GM19035 (cell line): ENCODE measurements at regions not wholly inside any gene's neighbourhood (a gene's known extent, or its start where the extent isn't known, plus 50 kb on each side); places are given as distances from the start of the nearest gene placed in this dataset.
"Not testable (repeated sequence)": the region's sequence is repeated elsewhere in the genome, so short reads cannot be mapped to it uniquely, and the experiment has no call there.

Experiments
- ATAC-seq: cut with Tn5 transposase; IDR thresholded peaks from one replicate; pipeline ENCODE4 v1.9.1; 2021; ENCODE audit not compliant: unreplicated experiment

DNA sequence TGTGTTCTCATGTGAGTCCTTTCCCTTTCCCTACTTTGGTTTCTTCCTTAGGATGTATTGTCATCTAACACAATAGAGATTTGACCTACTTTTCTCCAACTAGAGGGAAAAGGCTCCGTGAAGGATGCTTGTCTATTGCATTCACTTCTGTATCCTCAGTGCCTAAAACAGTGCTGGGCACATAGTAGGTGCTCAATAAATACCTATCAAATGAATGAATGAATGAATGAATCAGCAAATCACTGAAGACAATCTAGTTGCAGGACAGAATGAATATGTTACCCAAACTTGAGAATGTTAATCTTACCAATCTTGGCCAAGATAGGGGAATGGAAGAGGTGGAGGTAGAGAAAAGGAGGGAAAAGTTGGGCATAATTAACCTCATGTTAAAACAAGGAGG lies 131.2 kb upstream of the FOXN2 start:
- no peak for ATAC-seq

DNA sequence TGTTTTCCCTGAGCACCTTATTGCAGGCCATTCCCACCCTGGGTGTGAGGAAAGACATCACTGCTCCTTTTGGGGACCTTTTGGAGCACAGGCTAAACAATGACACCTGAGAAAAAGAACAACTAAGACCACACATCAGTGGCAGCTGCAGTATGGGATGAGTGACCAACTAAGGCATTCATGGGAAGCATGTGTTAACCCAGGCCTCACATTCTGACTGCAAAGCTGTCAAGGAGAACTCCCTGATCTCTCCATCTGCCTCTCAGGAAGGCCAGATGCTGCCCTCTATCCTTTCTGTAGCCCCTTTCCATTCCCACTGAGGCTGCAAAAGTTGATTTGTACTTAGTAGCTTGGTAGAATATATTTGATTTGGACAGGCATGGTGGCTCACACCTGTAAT lies 130.5 kb upstream of the FOXN2 start:
- ATAC-seq: no peak

DNA sequence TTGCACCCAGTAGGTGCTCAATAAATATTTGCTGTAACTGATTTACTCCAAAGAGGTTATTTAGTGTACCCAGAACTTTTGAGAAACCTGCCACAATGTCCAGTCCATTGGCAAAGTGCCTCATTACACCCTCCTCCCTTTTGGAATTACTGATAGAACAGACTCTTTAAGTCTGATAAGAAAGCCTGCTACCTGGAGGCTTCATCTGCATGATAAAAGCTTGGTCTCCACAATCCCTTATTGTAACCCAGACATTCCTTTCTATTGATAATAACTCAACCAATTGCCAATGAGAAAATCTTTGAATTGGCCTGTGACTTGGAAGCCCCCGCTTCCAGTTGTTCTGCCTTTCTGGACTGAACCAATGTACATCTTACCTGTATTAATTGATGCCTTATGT lies 127.0 kb upstream of the FOXN2 start:
- no peak for ATAC-seq

DNA sequence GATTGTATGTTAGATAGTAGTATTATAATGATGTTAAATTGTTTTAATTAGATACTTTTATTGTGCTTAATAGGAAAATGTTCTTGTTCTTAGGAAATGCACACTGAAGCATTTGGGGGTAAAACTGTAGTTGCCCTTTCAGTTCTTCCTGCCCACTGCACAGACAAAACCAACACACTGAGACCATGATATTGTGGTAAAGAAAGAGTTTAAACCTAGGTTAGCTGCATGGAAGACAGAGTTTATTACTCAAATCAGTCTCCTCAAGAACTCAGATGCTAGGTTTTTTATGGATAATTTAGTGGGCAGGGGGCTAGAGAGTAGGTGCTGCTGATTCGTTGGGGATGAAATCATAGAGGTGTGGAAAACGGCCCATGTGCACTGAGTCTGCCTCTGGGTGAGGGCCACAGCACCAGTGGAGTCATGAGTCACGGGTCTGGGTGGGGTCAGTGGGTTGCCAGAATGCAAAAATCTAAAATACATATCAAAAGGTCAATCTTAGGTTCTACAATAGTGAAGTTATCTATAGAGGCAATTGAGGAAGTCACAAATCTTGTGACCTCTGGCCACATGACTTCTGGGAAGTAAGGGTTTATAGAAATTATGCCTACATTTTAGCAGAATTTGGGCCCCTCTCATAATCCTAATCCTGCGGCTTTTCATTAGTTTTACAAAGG lies 124.8 kb upstream of the FOXN2 start:
- no peak for ATAC-seq

DNA sequence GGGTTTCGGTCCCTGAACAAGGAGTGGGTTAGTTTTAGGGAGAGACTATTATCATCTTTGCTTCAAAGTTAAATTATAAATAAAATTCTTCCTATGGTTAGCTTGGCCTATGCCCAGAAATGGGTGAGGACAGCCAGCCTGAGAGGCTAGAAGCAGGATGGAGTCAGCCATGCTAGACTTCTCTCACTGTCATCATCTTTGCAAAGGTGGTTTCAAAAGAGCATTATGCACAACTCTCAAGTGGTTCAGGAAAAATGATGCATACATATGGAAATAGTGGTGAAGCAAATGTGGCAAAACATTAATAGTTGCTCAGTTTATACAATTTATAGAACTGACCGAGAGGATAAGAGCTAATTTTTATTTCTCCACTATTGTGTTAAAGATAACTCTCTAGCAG lies 124.3 kb upstream of the FOXN2 start:
- ATAC-seq: no peak

DNA sequence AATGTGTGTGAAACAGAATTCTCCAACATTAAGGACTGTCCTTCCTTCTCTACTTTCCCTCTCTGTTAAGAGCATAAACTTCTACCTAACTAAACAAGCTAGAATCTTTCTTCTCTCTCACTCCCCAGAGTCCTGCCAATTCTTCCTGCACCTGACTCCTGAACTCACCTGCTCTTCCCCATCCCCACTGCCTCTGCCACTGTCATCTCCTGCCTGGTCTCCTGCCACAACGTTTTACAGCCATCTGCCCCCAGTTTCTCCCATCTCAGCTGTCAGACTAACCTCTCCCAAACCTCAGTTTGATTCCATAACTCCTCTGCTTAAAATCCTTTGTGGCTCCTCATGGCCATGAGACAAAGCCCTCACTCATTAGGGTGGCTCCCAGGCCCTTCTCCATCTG lies 119.8 kb upstream of the FOXN2 start:
- no peak for ATAC-seq

DNA sequence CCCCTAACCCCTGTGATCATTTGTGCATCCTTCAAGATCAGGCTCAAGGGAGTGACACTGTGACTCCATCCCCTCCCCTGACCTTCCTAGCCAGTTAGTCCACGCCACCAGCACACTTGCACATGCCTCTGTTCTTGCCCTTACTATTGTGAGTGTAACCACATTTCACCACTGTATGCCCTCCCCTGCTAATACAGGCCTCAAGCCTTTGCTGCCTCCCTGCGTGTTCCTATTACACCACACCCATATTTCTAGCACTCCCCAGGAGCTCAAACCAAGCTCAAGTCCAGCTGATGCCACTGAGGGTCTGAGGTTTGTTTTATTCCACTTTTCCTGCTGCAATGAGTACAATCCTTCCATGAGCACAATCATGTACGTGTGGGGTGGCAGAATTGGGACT lies 119.3 kb upstream of the FOXN2 start:
- ATAC-seq: no peak

DNA sequence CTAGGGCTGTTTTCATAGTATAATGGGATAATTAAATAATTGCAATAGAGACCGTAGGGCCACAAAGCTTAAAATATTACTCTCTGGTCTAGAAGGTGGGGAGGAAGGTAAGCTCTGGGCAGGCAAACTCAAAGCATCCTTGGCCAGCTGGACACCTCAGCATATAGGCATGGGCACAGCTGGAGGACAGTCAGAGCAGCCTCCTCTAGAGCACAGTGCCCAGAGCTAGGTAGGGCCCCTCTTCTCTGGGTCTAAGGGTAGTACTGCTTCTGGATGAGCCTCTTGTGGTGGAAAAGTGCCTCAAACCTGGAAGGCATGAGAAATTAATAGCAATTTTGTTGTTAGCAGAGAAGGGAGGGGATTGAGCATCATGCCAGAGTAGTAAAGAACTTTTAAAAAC lies 116.9 kb upstream of the FOXN2 start:
- ATAC-seq: no peak

DNA sequence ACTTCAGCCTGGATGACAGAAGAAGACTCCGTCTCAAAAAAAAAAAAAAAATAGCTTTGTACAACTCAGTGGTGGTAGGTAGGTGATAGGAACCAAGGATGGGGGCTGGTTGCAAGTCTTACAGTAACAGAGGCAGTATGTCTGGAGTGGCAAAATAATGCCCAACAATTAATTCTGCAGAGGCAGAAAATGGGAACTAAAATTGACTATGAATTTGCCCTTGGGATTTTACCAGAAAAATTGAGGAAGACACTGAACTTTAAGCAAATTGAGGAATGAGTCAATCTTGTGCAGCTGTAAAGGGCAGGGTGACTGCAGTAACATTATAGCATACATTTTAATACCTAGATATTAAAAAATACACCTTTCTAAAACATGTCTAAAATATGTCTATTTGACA lies 116.1 kb upstream of the FOXN2 start:
- ATAC-seq: no peak

DNA sequence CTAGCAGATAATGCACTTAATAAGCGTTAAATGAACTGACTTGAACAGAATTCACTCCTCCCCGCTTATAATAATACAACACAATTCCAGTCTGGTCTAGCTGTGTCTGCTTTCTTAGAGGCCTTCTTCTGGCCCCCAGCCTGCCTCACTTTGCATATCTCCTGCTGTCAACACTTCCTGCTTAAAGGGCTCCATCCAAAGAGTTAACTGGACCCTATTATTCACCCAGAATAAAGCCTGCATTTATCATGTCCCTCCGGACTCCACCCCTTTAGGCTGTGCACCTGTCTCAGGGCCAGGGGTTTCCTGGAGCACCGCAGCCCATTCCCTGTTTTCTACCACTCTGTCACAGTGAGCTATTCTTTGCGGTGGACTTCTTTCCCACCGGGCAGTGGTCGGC lies 115.4 kb upstream of the FOXN2 start:
- ATAC-seq: no peak

DNA sequence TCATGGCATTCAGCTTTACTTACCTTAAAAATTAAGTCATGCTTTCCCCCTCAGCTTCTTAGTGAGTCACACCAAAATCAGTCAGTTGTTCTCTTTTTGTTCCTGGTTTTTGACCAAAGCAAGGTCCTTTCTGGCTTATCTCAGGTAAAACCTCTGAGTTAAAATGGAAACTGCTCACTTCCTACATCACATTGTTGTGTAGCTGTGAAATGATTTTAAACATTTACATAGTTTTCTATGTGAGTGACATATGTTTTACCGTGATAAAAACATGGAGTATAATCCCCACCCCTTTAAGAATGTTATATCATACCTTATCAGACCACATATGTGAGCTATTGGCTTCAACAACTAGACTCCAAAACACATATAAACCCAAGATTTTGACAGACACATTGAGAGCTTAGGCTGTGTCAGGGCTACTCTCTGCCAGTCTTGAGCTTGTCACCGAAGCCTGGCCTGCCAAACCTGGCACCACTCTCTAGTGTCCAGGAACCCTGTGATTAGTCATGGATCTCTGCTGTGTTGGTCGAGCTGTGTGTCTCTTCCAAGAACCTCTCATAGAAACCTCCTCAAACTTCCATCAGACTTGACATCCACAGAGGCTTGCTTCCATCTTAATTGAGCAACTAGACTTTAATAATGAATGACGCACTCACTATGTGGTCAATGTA lies 113.7 kb upstream of the FOXN2 start:
- ATAC-seq: peak; percentile 46

DNA sequence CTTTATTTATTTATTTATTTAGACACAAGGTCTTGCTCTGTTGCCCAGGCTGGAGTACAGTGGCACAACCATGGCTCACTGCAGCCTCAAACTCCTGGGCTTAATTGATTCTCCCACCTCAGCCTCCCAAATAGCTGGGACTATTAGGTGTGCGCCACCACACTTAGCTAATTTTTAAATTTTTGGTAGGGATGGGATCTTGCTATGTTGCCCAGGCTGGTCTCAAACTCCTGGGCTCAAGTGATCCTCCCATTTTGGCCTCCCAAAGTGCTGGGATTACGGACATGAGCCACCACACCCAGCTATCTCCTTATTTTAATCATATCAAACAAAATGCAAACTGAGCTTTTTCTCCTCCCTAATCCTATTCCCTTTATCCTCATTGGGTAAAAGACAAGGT lies 113.0 kb upstream of the FOXN2 start:
- ATAC-seq: not testable (repeated sequence)

DNA sequence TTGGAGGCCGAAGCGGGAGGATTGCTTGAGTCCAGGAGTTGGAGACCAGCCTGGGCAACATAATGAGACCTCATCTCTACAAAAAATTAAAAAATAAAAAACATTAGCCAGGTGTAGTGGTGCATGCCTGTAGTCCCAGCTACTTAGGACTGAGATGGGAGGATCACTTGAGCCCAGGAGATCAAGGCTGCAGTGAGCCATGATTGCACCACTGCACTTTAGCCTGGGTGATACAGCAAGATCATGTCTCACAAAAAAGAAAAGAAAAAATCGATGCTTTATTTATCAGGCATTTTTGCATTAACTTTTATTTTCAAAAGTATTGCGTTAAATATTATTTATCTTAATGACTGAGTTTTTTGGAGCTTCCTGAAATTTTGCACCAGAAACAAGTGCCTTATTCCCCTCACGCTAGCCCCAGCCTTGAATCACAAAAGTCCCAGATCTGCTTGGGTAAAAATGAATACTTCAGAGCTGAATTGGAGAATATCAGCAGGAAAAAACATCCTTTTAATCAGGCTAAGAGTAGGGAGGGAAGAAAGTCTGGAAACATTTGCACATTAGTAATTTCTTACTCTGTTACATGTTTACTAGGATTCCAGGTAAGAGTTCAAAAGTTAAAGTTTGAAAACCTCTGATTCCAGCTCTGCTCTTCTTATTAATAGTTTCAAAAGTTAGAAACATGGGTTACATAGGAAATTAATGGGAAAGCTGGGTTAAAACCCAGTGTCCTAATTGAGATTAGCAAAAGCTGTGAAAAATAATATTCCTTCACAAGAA lies 111.4 kb upstream of the FOXN2 start:
- ATAC-seq: no peak

DNA sequence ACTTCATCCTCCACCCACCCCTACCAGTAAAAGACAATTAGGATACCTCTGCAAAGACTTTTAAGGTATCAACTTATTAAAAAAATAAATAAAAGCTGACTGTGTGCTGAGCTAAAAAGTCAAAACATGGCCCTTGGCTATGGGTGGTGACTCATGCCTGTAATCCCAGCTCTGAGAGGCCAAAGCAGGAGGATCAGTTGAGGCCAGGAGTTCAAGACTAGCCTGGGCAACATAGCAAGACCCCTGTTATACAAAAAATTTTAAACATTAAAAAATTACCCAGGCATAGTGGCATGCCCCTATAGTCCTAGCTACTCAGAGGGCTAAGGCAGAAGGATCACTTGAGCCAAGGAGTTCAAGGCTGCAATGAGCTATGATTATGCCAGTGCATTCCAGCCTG lies 110.8 kb upstream of the FOXN2 start:
- no peak for ATAC-seq

DNA sequence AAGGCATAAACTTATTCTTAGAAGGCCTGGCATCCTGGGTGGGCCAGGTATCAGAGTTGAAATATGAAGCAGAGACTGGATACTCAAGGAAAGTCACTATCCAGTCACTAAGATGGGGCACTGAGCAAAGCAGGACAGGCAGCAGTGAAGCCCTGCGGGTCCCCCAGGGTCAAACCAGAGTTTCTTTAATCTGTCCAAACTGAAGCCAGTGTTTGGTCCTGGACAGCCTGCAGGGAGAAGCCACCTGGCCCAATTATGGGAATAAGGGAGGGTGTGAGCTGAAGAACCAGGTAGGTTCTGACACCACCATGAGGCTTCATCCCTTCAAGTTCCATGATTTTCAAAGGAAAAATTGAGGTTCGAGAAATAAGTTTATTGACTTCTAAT lies 109.7 kb upstream of the FOXN2 start:
- no peak for ATAC-seq

DNA sequence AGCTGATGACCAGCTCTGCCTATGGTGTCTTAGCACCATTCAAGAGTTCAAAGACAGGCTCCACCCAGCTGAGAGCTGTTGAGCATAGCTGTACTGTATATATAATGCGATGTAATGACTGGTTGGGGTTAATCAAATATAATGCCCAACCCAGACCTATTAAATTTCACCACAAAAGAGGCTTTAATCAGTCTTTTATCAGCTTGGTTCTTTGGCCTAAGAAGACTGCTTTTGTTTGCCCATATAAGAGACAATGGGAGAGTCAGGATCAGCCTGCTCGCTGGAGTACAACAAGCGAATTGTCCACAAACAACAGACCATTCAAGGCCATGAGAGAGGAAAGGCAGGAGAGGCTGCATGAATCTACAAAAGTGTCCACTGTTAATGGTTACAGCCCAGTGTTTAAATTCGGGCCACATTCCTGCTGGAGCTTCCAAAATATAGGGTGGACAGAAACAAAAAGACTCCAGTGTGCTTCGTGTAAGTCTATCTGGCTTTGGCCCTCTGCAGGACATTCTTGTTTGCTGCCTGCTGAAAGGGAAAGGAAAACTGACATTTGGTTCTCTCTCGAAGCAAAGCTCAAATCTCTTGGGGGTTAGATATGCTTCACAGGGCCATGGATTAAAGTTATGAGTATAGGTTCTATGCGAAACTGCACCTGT lies 109.2 kb upstream of the FOXN2 start:
- peak; percentile 69 for ATAC-seq

DNA sequence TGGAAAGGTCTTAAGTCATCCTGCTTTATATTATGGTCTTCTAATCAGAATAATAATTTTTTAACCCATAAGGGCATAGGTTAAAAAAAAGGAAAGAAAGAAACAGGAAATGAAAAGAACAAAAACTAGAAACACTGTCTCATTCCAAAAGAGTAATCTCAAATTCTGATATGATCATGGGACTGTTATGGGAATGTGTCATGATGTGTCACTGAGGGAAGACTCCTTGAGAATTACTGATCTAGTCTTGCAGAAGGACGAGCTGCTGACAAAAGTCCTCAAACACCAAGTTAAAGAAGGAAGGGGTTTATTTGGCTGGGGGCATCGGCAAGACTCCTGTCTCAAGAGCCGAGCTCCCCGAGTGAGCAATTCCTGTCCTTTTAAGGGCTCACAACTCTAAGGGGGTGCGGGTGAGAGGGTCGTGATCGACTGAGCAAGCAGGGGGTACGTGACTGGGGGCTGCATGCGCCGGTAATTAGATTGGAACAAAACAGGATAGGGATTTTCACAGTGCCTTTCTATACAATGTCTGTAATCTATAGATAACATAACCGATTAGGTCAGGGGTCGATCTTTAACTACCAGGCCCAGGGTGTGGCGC lies 108.3 kb upstream of the FOXN2 start:
- not testable (repeated sequence) for ATAC-seq

DNA sequence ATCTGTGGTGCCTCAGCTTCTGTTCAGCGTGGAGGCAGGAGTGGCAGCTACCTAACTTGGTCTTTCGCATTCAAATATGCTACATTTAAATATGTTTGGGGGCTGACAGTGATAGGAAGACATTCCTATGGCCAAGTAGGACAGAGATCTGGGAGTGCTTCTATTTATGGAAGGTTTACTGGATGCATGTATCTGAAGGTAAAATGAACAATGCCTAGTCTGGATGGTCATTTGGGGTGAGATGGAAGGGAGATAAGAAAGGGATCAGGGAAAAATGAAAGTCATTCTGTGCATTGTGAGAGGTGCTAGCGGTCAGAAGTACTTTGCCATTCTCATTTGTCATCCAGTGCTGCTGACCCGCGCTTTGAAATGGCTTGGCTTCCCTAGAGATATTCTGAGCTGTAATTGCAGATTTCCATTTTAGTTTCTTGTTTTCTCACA lies 107.3 kb upstream of the FOXN2 start:
- ATAC-seq: no peak

DNA sequence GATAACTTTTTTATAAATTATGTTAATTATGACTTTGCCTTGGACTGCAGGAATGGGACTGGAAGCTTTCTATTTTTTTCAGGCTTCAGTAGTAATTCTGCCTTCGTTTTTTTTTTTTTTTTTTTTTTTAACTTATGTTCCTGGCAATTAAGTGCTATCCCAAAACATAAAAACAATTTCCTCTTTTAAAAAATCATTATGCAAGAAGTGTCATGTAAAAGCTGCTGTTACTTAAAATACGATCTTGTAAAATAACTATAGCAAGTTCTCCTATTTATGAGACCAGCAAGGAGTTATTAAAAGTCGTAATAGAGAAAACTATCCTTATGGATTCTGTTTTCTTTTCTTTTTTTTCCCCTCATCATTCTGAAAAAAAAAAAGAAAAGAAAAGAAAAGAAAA lies 106.6 kb upstream of the FOXN2 start:
- ATAC-seq: no peak

DNA sequence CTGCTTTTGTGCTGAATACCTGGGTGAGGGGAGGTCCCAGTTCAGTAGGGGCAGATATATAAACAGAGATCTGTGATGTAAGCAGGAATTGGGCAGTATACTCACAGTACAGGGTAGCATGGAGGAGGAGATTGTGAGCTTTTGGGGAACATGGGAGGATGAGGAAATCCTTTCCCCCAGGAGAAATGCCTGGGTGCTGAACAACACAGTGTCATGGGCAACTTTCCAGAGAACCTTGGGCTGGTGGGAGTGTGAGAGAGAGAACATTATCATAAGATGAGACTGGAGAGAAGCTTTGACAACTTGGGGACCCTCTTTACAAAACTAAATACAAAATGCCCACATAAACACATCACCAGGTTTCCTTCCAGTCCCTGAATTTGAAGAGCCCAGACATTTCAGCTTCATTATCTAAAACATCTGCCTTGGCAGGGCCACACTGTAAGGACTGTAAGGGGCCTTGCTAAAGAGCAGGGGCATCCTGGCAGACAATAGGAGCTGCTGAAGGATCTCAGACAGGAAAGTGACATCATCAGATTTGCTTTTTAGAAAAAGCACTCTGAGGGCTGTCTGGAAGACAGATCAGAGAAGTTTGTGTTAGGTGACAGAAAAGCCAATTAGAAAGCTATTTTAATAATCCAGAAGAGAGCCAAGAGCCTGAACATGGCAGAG lies 105.1 kb upstream of the FOXN2 start:
- ATAC-seq: no peak

DNA sequence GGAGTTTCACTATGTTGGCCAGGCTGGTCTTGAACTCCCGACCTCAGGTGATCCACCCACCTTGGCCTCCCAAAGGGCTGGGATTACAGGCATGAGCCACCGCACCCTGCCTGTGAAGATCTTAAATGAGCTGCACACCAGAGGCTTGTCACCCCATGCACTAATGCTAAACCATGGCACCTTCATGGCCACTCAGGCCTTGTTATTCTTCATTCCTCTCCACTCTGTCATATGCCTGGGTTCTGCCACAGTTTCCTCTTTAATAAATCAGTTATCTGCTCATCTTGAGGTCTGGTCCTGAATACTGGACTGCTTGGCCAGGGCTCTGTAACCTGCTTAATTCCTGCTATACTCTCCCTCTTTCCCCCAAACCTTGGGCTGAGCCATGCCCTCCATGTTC lies 104.3 kb upstream of the FOXN2 start:
- ATAC-seq: no peak
